ENCODE measurements at regions not wholly inside any gene's neighbourhood (a gene's known extent, or its start where the extent isn't known, plus 50 kb on each side); places are given as distances from the start of the nearest gene placed in this dataset.

DNA sequence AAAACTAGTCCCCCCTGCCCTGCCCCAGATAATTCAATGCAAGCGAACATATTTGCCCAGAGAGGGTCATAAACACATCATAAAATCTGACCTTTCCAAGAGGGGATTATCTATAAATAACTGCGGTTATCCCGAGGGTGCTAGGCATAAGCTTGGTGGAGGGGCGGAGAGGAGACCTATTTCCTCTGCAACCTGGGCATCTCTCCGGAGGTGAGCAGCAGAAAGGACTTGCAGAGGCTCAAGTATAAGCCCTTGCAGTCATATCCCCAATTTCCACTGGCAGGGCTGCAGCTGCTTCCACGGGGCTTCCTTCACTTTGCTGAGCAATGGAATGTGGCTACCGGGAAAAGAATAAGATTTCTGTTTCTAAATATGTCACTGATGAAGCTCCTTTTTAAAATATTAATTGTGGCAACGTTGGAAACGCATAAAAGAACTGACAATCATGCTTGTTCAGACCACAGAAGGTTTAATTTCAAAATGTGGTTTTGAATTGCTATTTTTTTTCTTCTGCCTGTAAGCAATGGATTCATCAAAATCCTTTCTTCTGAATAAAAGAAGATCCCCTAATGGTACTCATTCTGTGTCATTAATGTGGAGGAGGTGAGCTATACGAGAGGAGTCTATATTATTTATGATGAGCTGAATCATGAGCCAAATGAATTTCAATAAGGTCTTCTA, 268.9 kb upstream of the ATP2B1 start:
- no peak for DNase-seq

DNA sequence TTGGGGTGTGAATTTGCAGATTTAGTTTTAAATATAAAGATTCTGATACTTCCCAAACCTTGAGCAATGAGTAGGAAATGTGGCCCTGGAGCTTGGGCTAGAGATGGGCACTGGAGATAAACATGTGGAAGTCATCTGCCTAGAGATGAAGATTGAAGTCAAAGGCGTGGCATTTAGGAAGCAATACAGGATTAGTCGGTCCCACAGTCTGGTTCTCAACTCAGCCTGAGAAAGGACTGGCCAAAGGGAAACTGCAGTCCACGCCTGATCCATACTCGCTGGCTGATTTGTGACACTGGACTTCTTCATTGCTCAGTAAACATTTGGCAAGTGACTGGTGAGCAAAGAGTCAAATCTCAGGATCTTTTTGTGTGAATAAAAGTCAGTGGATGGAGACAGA, 268.2 kb upstream of the ATP2B1 start:
- no peak for DNase-seq

DNA sequence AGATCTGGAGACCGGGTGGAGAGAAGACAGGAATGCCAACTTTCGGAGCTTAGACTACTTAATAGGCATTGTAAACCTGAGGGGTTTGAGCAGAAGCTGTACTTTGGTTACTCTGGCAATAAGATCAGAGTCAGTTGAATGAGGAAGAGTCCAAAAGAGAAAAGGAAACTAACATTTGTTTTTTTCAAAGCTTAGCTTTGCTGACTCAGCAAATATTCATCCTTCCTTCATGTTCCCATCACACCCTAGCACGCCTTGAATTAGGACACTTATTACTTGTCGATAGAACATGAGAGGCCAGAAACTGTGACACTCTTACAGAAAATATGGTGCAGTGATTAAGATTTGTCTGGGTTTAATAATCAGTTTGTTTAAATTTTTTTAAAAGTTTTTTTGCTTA, 266.9 kb upstream of the ATP2B1 start:
- DNase-seq = no peak

DNA sequence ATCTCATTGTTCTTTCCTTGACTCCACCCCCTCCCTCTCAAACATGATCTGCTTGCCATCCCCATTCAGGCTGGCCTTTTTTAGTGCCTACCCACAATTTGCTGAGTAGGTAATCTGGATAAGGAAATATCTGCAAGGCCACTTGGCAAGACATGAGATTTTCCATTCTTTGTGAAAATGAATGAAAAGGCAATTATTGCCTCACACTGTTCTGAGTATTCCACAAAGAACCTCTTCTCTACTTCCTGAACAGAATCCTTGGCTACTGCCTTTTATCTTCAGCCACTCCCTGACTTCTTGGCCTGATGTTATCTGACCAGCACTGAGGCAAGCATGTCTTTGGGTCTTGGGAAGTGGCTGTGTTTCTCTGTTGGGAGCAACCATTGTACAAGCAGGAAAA, 263.2 kb upstream of the ATP2B1 start:
- no peak for DNase-seq

DNA sequence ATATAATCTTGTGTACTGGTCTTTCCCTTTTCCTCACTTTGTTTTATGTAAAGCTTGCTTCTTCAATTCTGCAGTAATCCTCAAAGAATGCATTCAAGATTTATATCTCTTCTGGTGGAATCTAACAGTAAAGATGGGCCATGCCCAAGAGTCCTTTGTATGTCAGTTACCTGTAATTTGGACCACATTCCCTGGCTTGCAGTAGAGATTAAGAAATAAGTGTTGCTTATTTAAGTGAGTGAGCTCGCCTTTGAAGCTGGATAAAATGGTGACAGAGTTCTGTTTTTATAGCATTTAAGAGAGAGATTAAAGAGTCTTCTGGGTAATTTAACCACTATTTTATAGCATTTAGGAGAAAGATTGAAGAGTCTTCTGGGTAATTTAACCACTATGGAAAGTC, 262.1 kb upstream of the ATP2B1 start:
- DNase-seq = no peak

DNA sequence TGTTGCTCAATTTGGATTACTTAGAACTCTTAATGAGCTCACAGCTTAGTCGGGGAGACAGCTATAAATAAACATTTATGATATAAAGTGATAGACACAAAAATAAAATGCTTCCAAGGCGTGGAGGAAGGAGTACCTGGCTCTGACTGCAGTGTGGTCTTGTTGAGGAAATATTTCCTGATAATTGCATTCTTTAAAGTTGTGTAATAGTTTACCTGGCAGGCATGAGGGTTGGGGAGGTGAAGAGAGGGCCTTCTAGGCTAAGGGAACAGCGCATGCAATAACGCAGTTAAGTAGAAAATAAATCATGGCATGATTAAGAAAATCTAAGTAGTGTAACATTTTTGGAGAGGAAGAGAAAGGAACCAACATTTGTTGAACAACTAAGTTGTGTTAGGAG, 260.5 kb upstream of the ATP2B1 start:
- no peak for DNase-seq

DNA sequence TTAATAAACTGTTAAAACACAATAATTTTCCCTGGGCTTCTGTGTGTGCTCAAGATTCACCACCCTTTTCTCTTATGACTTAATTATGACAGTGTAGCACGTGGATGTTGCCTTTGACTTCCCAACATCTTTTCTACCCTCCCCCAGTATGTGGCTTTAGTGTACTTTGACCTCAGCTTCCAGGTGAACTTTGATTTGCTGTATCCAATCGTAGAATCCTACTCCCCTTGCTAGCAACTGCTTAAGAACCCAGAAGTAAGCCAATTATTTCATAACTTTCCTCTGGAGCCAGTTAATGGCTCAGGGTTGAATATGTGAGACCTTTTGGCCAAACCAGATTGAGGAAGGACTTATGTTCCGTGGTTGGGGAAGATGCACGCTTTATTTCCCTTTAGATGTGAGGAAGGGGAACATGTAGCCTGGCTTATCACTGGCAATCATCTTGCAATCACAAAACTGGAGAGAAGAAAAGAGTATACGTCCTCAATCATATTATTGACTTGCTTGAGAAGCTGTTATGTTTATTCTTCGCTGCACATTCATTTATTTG, 259.6 kb upstream of the ATP2B1 start:
- no peak for DNase-seq

DNA sequence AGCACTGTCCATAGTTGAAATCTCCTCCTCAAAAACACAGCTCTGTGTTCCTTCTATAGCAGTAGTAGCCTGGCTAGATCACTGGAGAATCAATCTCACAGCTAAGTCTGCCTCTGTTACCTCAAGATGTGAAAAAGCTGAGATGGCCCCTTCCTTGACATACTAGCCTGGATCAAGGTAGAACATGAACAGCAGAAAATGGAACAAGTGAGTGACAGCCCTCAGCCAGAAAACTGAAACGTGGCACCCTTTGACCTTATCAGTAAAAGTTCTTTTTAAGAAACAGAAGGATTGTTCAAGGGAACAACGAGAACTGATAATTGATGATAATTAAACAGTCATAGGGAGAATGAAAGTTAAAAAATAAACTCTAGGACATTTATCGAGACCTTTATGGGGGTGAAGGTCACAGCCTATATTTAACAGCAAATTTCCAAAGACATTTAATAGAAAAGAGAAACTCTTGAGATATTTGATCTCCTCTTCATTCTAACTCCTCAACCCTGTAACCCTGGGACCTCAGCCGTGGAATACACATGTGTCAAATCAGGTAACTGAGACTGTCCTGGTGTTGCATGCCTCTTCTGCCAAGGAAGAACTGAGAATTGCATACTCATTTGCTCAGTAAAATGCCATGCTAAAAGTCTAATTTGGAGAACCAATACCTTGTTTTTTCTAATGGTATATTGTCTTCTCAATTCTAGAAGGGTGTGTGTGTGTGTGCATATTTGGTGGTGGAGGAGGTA, 258.0 kb upstream of the ATP2B1 start:
- no peak for DNase-seq

DNA sequence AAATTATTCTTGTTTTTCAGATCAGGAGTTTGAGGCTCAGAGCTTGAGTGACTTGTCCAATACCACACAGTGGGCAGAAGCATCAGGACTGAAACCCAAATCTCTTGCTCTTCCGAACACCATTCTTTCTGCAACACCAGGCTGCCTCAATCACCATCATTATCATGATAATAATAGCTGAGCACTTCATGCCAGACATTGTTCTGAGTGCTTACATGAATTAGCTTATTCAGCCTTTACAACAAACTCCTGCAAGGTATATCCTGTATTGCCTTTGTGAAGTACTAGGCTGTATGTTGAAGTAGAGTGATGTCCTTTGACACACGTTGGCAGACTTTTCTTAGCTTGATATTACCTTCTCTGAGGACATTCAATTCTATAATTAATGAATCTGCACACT, 257.4 kb upstream of the ATP2B1 start:
- DNase-seq = no peak

DNA sequence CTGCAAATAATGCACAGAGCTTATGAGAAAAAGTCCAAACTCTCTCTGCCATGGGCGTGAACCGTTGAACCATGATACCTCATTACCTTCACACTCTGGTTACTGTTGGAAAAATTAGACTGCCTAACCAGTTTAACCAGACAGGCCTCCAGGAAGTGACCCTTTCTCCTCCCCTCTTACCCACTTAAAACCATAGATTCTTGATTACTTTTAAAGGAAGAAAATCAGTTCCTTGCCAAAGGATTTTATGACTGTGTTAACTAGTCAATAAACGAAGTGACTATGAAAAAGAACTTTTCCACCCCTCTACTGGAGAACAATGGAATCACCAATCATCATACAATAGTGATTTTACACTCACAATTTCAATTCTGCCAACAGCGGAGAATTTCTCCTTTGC, 254.0 kb upstream of the ATP2B1 start:
- no peak for DNase-seq

DNA sequence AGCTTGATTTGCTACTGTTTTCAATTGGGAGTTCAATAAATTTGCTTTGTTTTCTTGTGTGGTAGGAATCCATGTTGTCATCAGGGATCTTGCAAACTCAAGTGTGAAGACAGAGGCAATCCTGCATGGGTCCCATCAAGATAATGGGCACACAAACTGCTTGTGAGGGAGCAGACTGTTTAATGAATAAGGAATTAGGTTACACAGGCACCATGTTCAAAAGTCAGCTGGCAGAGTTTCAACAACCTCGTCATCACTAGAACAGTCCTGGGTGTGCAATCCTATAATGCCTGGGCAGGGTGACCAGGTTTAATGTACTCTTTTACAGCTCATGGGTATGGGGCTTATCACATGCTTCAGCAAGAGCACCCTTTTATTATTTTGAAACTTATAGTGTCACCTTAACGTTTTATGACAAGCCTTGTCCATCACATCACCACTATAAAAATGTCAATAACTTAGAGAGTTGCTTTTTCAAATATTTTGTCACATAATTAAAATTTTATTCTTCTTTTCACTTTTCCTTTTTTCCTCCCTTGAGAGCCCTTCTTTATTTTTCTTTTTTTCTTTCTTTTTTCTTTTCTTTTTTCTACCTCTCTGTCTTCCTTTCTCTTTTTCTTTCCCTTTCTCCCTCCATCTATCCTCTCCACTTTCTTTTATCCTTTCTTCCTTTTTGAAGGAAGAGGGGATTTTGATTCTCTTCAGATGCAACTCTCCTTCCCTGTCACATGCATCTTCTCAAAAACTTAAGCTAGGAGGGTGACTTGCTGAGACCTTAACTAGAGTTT, 252.2 kb upstream of the ATP2B1 start:
- DNase-seq = no peak

DNA sequence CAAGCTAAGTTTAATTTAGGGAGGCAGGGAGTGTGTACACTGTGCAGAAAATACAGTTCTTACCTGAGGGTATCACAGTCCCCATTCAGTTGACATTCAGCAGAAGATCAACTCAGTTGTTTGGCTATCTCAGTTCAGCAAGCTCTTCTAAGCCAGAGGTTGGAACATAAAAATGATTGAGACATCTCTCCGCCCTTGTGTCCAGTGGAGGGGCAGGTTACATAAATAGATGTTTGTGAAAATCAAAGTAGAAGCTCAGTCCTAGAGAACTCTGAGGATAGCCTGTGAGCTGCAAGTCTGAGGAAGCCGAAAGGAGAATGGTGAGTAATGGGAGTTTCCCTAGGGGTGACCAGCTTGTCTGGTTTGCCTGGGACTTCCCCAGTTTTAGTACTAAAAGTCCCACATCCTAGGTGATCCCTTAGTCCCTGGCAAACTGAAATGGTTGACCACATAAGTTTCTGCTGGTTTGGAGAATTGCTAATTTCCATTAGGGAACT, 251.4 kb upstream of the ATP2B1 start:
- DNase-seq = no peak

DNA sequence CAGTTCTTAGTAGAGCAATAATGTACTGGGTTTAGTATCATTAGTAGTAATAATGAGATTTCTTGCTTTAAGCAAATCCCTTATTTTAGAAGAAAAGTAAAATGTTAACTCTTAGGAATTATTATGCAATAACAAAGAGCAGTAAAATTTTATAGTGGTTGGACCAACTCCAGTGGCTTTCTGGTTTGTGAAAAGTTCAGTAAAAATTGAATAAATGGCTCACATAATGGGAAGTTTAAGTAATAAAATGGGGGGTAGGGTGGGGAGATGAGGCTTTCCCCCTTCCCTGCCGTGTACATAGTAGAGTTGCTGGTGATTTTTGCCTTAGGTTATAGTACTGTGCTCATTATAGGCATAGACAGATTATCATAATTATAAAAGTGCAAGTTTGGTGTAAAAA, 250.5 kb upstream of the ATP2B1 start:
- no peak for DNase-seq

DNA sequence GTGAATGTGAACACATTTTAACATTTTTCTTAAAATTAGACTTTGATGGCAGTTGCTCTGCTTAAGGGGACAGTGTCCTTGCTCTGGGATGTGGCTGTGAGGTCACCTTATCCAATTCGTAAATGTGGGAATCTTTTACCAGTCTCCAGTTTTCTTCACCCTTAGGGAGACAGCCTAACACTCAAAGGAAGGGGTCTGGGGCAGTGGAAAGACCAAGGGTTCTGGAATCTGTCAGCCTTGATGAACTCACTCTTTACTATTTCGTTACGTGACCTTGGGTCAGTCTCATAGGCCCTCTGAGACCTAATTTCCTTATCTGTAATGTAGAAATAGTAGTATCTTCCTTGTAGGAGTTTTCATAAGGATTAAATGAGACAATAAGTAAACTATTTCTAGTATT, 245.6 kb upstream of the ATP2B1 start:
- DNase-seq = no peak

DNA sequence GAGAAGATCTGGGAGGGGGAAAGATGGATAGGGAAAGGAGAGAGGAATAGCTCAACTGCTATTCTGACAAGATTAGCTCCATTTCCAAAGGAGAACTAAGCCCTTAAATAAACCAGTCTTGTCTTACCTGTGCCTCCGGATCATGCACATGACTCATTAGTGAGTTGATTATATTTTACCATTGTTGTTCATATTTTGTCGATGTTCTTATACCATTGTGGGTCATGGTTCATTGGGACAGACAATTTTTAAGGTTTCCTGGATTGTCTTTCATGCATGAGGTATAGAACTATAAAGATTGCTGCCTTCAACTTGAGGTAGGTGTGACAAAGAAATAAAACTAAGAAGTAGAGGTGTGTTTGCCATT, 243.0 kb upstream of the ATP2B1 start:
- no peak for DNase-seq

DNA sequence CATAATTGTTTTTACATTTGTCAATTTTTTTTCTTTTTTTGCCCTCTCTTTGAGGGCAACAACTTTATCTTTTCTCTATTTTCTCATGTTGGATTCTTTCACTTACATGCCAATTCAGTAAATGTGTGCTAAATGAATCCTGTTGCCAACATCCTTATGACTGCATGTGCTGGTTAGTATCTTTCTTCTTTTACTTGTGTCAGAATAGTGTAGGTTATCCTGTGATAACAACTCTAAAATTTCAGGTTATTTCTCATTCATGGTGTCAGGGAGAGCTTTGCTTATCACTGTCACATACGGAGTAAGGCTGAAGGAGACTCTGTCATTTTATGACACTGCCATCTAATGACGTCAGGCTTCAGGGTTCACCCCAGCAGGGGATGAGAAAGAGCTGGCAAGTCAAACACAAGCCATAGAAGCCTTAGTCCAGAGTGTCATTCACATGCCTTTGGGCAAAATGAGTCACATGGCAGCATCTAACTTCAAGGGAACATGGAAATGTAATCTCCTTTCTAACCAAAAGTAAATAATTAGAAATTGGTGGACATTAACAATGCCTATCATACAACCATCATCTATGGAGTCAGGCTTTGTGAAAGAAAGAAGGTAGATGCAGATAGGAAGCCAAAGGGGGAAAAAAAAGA, 242.5 kb upstream of the ATP2B1 start:
- no peak for DNase-seq

DNA sequence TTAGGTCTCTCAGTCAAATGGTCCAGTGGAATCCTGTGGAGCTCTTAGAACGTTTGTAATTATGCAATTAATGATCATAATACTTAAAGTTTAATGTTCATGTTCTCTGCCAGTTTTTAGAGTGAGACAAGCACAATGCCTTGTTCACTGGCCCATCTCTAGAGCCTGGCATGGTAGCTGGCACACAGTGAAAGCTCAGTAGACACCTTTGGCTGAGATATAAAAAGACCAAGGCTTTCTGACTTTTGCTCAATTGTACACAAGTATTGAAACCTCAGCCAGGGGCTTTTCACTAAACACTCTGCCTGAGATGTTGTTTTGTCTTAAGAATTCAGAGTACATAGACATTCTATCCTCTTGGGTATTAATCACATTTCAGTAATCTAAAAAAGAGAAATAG, 241.8 kb upstream of the ATP2B1 start:
- no peak for DNase-seq

DNA sequence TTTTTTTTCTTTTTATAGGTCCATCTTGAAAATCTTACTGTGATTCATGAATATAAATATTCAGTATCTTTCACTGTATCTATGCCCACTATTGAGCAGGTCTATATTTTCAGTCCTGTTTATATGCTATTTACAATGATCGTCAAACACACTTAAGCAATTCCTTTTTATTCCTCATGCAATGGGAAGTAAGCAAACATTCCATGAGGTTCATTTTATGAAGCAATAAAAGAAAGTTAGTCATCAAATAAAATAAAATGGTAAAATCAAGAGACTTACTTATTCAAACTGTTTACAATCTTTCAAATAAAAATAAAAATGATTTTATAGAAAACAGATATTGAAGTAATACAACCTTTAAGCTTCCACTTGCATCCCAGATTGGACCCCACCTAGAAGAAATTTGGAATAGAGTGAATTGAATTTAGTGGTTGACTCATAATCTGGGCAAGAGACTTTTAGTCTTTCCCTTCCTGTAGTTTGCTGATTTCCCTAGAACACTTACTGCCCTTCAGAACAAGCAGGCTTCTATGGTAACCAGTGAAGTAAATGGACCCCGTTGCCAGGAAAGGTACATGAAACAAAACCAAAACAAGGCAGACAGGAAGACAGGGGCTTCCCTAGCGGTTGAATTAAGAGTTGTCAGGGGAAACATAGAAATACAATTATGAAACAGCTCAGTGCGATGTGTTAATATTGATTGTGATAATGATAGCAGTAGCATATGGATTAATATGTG, 241.0 kb upstream of the ATP2B1 start:
- peak; percentile 15 for DNase-seq

DNA sequence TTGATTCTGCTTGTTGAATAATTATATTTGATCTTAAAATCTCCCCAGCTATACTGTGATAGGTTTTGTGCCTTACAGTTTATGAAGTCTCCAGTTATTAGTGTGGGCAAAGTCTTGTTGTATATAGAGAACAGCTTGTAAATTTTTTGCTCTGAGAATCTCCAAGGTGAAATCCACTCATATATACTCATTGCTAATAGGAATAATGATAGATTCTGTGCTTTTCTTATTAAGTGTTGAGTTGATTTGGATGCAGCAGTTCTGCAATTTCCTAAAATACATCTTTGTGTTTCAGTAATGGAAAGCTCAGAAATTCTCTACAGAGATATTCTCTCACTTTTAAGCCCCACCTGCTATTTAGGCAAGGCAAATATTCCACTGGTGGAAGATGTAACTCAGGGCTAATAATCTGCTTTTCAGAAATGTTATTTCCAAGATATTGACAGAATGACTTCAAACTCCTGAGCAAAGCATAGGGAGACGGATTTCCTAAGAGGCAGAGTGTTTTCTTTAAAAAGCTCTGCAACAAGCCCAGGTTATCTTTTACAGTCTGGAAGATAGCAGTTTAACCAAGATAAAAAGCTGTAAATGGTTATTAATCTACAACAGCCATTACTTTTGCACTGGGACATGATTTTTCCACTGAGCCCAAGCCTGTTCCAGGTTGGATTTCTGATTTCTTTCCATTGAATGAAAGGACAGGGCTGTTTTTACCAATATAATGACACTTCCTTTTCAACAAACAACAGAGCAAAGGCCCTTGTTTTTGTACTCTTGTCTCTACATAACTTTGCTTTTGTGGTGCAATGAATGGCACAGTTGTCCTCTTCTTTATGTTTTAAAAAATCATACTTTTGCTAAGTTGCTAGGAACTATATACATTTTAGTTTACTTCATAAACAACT, 239.9 kb upstream of the ATP2B1 start:
- DNase-seq = no peak

DNA sequence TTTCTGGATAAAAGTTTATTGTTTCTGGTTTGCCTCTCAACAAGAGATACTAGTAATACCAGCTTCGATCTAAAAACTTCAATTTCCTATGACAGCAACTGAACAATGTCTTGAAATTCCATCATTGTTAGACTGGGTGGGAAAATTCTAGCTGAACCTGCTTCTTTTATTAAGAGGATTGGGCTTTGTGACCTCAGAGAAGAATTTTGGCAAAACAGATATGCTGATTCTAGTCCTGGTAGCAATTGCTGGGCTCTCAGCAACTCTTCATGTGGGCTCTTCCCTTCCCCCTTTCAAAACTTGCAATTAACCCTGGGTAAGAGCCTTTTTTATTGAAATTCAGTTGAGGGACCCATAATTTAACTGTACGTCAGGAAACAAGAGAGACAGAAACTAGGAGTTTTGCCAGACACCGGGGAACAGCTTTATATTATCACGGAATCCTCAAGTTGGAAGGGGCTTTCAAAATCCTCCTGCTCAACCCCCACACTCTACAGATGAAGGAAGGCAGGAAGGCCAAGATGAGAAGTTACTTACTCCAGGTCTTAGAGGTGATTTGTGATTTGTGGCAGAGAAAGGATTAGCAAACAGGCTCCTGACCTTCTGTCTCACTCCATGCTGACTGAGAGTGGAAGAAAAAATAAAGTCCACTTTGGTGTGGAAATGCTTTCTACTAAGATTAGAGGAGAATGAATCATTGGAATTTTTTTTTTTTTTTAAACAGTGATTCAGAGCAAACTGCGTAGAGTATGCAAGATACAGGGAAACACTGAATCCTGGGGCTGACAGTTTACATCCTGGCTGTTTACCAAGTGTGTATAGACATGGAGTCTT, 239.0 kb upstream of the ATP2B1 start:
- DNase-seq = no peak

Measured in activated CD4-positive, alpha-beta T cell treated with anti-CD3 and anti-CD28 coated beads for 1 hour (primary cell).